ENCODE measurements at regions not wholly inside any gene's neighbourhood (a gene's known extent, or its start where the extent isn't known, plus 50 kb on each side); places are given as distances from the start of the nearest gene placed in this dataset.

GRCh38 chr5:135134691-135135381 lies 100.8 kb upstream of the PITX1 start:
- DNase-seq: no peak

DNA sequence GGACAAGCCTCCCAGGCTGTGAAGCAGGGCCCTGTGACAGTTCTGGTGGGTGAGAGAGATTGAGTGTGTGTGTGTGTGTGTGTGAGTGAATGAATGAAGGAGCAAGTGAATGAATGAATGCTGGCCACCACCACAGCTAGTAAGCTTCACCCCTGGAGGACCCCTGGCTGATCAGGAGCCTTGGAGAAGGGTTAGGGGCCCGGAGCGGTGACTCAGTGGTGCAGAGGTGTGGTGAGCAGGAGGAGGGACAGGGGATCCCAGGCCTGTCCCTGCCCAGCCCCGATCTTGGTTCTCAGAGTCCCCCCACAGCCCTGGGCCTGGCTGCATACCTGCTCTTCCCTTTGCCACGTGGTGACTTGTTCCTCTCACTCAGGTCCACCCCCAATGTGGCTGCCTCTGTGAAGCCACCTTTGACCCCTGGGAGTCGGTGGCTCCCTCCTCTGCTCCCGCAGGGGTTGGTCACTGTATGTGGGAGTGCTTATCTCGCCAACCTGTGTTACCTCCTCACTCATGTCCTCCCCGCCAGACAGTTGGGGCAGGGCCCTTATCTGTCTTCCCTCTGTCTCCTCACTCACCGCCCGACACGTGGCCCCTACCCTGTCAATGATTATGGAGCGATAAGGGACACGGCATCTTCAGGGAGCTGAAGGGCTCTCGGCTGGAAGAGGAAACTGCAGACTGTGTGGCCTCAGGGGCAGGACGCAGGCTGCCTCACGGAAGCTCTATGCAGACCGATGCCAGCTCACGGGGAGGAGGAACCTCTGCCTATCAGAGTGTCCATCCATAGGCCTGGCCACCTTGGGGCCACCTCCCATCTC lies 99.9 kb upstream of the PITX1 start:
- no peak for DNase-seq

DNA sequence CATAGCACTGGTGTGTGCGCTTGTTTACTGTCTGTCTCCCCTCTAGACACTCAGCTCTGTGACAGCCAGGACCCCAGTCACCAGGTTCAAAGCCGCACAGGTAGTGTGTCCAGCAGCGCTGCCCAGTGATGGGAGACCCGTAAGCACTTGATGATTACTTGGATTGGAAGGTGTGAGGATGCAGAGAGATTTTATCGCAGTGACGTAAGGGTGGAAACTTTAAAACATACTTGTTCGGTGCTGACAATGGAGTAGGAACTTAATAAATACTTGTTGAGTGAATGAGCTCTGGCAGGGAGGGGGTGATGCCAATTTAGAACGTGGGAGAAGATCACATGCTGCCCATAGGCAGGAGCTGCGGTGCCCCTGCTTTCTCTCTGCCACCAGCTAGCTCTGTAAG lies 99.2 kb upstream of the PITX1 start:
- no peak for DNase-seq

- DNase-seq: no peak
Observed at GRCh38 chr5:135131801-135132680, 98.0 kb upstream of the PITX1 start.

GRCh38 chr5:135130261-135131215 lies 96.5 kb upstream of the PITX1 start:
- no peak for DNase-seq

GRCh38 chr5:135129307-135129706 lies 95.3 kb upstream of the PITX1 start:
- no peak for DNase-seq

GRCh38 chr5:135128361-135128760 lies 94.3 kb upstream of the PITX1 start:
- DNase-seq: no peak

- no peak for DNase-seq
Observed at GRCh38 chr5:135127439-135128240, 93.6 kb upstream of the PITX1 start.

DNA sequence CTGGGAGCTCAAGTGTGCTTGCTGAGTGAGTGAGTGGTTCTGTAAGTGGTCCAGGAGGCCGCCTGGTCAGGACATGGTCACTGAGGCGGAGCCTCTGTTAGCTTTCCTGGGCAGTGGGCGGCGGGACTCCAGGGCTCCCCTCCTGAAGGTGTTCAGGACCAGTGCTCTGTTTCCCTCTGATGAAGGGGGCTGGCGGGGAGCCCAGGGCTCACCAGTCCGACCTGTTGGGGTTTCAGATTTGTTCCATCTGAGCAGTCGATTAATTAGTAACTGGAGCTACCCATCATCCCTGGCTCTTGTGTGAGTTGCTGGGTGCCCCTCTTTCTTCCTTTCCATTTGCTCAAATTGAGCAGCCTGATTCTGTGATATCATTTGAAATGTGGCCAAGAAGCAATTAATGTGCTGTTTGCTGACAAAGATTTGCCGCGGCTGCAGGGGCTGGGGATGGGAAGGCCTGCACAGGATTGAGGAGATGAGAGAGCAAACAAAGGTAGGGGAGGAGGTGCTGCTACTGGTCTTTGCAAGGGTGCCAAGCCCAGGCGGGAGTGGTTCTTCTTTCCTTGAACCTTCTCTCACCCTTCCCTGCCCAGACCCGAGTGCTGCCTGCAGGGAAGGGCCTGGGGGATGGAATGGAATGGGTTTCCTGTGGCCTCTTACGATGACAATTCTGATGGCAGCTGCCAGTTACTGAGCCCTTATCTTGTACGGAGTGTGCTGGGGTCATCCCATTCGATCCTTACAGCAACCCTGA lies 92.8 kb upstream of the PITX1 start:
- no peak for DNase-seq

- DNase-seq: no peak
Observed at GRCh38 chr5:135124724-135125123, 90.7 kb upstream of the PITX1 start.

DNA sequence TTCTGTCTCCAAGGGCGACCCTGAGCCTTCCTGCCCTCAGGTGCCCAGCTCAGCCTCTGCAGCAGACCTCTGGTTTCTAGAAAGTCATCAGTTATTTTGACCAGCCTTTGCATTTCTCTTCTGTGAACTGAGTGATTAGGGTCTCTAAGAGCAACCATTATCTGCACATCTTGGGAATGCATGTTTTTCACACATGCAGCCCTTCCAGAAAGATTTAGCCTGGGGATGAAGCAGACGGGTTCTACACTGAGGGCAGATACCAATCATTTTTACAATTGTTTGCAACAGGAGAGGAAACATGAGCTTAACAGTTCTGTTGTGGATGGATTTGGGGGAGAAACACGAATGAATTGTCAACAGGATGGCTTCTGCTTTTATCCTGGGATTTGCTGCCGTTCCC lies 90.1 kb upstream of the PITX1 start:
- DNase-seq: no peak

GRCh38 chr5:135122797-135123196 lies 88.8 kb upstream of the PITX1 start:
- DNase-seq: no peak

DNA sequence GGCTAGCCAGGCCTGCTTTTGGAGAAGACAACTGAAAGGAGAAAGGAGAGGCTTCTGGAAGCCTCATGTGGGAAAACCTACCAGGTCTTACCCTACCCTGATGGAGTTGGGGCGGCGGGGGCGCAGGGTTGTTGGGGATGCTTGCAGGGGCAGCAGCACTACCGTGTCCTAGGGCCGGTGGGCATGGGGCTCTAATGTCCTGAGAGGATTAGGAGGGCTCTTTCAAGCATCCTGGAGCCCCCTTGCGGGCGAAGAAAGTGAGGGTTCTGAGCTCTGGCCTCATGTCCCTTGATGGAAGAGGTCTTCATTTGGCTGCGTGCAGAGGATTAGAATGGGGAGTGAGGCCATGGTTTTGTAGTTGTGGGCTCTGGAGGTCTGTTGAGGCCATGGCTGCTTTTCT lies 86.9 kb upstream of the PITX1 start:
- DNase-seq: no peak

DNA sequence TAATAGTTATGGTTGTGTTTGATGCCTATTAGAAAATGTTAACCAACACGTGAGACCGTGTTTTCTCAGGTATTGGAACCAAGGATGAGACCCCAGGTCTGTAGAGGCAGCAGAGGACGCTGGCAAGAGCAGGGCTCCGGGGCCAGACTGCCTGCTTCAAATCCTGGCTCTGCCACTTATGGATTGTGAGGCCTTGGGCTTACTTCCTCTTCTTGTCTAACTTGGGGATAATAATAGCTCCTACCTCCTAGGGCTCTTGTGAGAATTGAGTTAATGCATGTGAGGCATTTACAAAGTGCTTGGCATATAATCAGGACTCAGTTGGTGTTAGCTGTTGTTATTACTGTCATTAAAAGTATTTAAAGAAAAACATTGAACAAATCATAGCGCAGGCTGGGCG lies 85.5 kb upstream of the PITX1 start:
- DNase-seq: no peak

DNA sequence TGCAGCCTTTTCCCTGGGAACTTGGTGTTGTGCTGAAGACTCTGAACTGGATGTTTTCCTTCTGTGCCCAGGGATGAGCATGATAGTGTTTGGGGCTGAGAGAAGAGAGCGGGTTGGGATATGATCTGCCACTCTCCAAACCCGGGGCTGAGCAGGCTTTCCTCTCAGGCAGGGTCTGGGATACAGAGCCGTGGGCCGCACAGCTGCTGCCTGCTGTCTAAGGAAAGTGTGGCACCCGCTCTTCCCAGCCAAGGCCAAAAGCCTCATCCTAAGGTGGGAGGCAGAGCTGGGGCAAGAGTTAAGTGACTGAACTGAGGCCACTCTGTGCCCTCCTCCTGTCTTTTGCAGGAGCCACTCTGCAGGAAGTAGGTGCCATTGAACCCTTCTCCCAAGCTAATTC lies 83.6 kb upstream of the PITX1 start:
- no peak for DNase-seq

DNA sequence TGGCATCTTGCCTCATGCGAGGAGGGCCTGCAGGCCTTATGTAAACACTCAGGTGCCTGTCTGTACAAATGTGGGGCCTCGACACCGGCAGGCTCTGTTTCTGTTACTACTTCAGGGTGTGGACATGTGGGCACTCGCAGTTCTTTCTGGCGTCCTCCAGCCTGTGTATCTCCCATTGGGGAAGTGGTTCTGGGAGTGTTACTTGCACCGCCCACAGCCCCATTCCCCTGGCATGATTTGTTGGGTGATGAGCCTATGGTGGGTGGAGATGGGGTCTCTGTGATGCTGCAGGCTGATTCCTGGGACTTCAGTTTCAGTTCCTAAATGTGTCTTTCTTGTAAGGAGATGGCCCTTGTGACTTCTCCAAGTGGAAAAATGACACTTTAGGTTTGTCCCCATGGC lies 82.1 kb upstream of the PITX1 start:
- peak; percentile 16 for DNase-seq

DNA sequence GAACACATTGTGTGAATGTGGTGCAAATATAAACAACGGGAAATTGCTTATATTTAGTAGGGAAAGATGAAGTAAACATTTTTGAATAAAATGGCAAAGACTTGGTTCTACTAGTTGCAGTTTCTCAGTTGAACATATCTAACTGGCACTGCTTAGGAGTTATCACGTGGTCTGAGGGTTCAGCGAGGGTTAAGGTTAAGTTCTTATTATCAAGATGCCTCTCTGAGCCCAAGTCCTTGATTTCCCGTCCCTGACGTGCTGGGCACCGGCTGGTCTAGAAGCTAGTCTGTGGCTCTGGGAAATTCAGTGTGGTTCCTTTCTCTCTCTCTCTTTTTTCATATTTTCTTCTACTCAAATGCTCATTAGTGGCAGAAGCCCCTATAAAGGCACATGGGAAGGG lies 81.6 kb upstream of the PITX1 start:
- DNase-seq: no peak

- no peak for DNase-seq
Observed at GRCh38 chr5:135114759-135115158, 80.7 kb upstream of the PITX1 start.

- DNase-seq: no peak
Observed at GRCh38 chr5:135112008-135112725, 78.1 kb upstream of the PITX1 start.

Data from CD4-positive, alpha-beta T cell treated with Interleukin-21 for 1 hour (primary cell).